ENCODE measurements at regions not wholly inside any gene's neighbourhood (a gene's known extent, or its start where the extent isn't known, plus 50 kb on each side); places are given as distances from the start of the nearest gene placed in this dataset.

GRCh38 chr3:20462226-20462625, 276.2 kb upstream of the SGO1 start:
- Mint-ChIP-seq H3K9me3 (ENCODE audit: low read depth, unreplicated experiment) (peaks cover 14% of the 10 kb centered on the region), H3K27me3 (ENCODE audit: unreplicated experiment) (no peaks in the 10 kb centered on the region), H3K4me3 (ENCODE audit: low read depth, unreplicated experiment) (no peak overlapping the region), H3K36me3 (ENCODE audit: insufficient read depth, unreplicated experiment) (no peaks in the 10 kb centered on the region), H3K27ac (ENCODE audit: unreplicated experiment) (no peak overlapping the region), H3K4me1 (ENCODE audit: low read depth, unreplicated experiment) (no peaks in the 10 kb centered on the region)
- no peak for TF ChIP-seq CTCF (IDR thresholded peaks at IDR 0.05; ENCODE audit: unreplicated experiment)
- intact Hi-C loops (cut with micrococcal nuclease; ENCODE audit: unreplicated experiment) = no loop called here
- CTCF ChIA-PET = no interaction called here
- DNase-seq = no peak
- no TSS peak for BruUV-seq (replicated peaks)

- no peak overlapping the region for H3K4me3 Mint-ChIP-seq (ENCODE audit: low read depth, unreplicated experiment)
- CTCF ChIA-PET = no interaction called here
- no peaks in the 10 kb centered on the region for H3K36me3 Mint-ChIP-seq (ENCODE audit: insufficient read depth, unreplicated experiment)
- intact Hi-C loops (cut with micrococcal nuclease; ENCODE audit: unreplicated experiment) = no loop called here
- peaks cover 8% of the 10 kb centered on the region for H3K9me3 Mint-ChIP-seq (ENCODE audit: low read depth, unreplicated experiment)
- no peak for TF ChIP-seq CTCF (IDR thresholded peaks at IDR 0.05; ENCODE audit: unreplicated experiment)
- H3K27me3 Mint-ChIP-seq (ENCODE audit: unreplicated experiment) = no peaks in the 10 kb centered on the region
- no peaks in the 10 kb centered on the region for H3K4me1 Mint-ChIP-seq (ENCODE audit: low read depth, unreplicated experiment)
- no peak overlapping the region for H3K27ac Mint-ChIP-seq (ENCODE audit: unreplicated experiment)
- BruUV-seq (replicated peaks) = no TSS peak
- no peak for DNase-seq
Observed at GRCh38 chr3:20458994-20459716, 273.1 kb upstream of the SGO1 start.

DNA sequence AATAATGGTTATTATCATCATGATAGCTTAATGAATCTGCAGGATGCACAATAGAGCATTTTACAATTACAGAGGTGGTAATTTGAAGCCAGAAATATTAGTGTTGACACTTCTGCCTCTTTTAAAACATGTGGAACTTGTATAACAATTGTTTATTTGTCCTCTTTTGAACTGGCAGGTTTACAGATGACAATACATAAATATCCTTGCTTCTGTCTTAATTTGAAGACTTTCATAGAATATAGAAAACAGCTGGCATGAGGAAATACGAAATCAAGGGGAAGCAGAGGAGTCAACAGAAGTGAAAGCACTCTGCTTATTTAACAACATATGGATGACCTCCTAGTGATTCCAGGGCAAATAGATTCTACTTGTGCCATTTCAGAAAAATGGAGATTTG, 270.5 kb upstream of the SGO1 start:
- no peaks in the 10 kb centered on the region for H3K27me3 Mint-ChIP-seq (ENCODE audit: unreplicated experiment)
- no peak overlapping the region for H3K27ac Mint-ChIP-seq (ENCODE audit: unreplicated experiment)
- TF ChIP-seq CTCF (IDR thresholded peaks at IDR 0.05; ENCODE audit: unreplicated experiment) = no peak
- intact Hi-C loops (cut with micrococcal nuclease; ENCODE audit: unreplicated experiment) = no loop called here
- DNase-seq = no peak
- no peak overlapping the region for H3K4me3 Mint-ChIP-seq (ENCODE audit: low read depth, unreplicated experiment)
- BruUV-seq (replicated peaks) = no TSS peak
- CTCF ChIA-PET = no interaction called here
- no peaks in the 10 kb centered on the region for H3K36me3 Mint-ChIP-seq (ENCODE audit: insufficient read depth, unreplicated experiment)
- no peaks in the 10 kb centered on the region for H3K4me1 Mint-ChIP-seq (ENCODE audit: low read depth, unreplicated experiment)
- peaks cover 6% of the 10 kb centered on the region for H3K9me3 Mint-ChIP-seq (ENCODE audit: low read depth, unreplicated experiment)

- Mint-ChIP-seq H3K27ac (ENCODE audit: unreplicated experiment) (no peak overlapping the region), H3K4me1 (ENCODE audit: low read depth, unreplicated experiment) (no peaks in the 10 kb centered on the region), H3K27me3 (ENCODE audit: unreplicated experiment) (no peaks in the 10 kb centered on the region), H3K36me3 (ENCODE audit: insufficient read depth, unreplicated experiment) (no peaks in the 10 kb centered on the region), H3K9me3 (ENCODE audit: low read depth, unreplicated experiment) (no peaks in the 10 kb centered on the region), H3K4me3 (ENCODE audit: low read depth, unreplicated experiment) (no peak overlapping the region)
- no peak for TF ChIP-seq CTCF (IDR thresholded peaks at IDR 0.05; ENCODE audit: unreplicated experiment)
- no peak for DNase-seq
- intact Hi-C loops (cut with micrococcal nuclease; ENCODE audit: unreplicated experiment) = no loop called here
- BruUV-seq (replicated peaks) = no TSS peak
- CTCF ChIA-PET = no interaction called here
Observed at GRCh38 chr3:20451170-20451569, 265.2 kb upstream of the SGO1 start.

Measured in Calu3 (cell line).